HG03442 (cell line): ENCODE measurements at regions not wholly inside any gene's neighbourhood (a gene's known extent, or its start where the extent isn't known, plus 50 kb on each side); places are given as distances from the start of the nearest gene placed in this dataset.
"Not testable (repeated sequence)": the region's sequence is repeated elsewhere in the genome, so short reads cannot be mapped to it uniquely, and the experiment has no call there.

Source experiments
- ATAC-seq: cut with Tn5 transposase; IDR thresholded peaks from one replicate; pipeline ENCODE4 v1.9.1; 2021; ENCODE audit warnings: mild to moderate bottlenecking, moderate library complexity; ENCODE audit not compliant: unreplicated experiment

DNA sequence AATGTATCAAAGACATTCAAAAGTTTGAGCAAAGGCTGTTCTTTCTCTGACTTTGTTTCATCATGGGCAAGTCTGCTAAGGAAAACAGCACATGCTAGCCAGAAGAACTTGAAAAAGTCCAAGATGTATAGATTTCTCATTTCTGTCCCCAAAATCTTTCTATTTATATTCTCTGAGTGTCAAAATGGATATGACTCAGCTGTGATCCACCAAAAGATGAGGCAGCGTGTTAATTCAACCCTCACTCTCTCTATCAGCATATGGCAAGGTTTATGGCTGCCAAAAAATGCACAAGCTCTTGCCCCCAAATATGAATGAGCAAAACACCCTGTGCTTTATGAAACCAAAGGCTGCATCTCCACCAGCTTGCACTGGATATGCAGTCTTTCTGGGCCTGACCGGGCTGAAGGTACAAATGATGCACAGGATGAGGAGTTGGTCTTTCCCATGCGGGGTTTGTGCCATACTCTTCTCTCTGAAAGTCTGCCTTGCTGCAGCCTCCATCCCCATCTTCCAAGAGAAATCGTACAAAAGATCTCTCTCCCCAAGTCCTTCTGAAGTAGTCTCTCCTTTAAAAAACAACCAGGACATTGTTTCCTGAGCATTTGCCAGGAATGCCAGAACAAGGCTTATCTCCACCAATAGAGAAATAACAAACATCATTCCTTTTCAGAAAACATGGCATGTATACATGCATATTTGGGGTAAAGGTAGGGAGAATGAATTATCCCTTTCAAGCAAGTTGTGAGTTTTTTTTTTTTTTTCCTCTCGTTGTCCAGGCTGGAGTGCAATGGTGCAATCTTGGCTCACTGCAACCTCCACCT is 203.4 kb downstream of the TMX1 start:
- ATAC-seq: no peak

DNA sequence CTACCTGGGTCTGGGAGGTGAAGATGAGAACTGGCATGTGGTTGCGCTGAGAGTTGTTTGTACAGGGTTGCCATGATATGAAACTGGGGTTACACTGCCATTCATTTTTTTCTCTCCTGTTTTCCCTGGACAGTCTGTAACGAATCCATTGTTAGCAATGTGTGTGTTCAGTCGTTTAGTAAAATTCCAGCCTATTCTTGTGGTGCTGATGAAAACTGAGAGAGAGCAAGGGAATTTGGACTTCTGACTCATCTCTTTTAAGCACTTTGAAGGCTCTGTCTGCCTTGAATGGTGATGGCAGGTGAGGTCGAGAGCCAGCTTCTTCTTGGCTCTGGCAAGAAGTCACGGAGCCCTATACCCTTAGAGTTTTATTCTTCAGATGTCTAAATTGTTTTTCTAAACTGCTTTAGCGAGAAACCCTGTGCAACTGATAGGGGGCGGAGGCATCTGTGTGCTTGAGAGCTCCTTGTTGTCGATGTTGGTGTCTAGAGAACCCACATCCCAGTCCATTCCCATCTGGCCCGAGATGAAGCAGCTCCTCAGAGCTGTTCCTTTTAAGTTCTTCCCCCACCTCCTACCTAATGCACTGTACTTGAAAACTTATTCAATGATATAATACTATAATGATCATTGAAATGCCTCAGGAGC is 204.4 kb downstream of the TMX1 start:
- ATAC-seq: no peak

DNA sequence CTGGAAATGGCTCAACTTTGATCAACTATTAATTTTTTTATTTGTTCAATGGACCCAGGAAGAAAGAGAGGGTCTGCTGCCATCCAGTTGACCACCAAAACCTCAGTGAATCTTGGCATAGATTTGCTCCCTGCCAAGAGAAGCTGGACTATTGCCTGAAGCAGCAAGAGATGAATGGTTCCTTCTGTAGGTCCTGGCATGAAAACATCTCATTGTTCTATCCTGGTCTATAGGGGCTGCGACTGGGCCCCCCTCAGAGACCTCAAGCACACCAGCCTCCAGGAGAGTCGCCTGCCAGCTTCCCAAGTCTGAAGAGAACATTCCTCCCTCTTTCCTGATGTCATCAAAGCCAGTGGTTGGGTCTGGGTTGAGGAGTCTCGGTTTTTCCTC is 204.9 kb downstream of the TMX1 start:
- no peak for ATAC-seq

DNA sequence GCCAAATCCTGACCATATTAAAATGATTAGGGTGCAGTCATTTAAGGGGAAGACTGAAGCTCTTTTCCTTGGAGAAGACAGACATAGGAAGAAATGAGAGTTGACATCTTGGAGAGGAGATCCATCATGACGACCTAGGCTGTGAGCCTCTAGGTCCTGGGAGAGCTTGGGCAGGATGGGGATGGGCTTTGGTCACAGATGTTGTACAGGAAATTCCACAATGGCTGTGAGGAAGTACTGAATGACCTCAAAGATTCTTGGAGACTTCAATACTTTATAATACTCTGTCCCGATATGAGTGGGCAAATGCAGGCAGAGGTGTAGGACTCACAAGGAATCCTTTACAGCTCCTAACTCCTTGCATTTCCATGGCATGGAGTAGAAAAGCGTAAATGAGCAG is 204.9 kb upstream of the FRMD6 start:
- no peak for ATAC-seq

DNA sequence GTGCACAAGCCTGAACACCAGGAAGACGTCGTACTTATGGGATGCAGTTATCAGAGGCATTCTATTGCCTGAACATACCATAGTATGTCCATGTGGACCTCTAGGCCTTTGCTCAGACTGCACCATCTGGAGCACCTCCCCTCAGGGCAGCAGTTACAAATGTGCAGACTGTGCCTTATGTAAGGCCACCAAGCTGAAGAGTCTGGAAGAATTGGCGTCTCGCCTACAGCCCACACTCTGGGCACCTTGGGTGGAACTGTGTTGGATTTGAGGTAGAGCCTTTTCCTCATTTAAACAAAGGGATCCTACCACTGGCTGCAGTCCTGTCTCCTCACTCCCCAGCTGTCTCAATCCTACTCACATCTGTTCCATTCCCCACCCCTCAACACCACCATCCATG is 204.3 kb upstream of the FRMD6 start:
- ATAC-seq: no peak

DNA sequence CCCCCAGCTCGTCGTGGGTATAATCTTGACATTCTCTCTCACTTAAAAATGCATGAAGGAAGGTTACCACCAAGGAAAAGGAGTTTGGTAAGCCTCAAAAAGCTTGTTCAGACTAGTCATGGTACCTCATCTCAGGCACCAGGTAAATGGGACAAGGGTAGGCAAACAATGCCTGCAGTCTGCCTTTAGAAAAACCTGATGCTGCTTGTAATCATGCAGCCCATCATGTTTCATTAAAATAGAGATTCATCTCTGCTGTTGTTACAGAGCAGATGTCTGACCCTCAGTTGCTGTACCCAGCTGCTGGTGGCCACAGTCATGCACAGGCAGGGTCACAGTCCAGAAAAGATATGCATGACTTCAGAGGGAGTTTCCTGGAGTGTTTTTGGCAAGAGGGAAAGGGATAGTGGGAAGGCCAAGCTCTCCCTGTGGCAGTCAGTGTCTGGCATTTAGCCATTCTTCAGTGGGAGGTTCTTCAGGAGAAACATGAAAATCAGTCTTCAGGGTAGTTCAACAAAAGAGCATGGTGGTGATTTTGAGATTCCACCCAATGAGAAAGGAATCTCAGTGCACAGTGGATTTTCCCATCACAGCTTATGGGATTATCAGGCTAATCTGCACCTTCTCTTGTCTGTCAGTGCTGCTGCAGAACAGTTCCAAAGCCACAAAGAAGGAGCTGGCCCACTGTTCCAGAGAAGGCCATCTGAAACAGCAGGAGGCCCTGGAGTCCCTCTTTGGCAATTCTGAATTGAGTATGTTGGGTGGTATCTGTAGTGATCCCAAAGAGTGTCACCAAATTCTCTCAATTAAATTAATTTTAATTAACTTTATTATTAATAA is 202.7 kb upstream of the FRMD6 start:
- no peak for ATAC-seq

DNA sequence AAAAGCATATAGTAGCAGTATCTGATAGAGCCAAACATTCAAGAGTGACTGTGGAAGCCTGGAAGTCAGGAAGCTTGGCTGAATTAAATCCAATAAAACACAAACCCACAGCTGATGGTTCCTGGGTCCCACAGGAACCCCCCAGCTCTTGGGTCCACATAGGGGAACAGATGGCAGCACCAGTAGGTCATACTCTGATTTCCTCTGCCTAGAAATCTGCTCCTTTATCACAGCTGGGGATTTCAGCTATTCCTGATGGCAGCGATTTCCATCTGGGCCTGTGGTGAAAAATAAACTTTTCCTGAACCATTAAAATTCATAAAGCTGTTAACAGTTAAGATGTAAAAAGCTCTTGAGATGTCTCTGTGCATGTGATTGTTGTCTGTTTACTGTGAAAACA is 202.0 kb upstream of the FRMD6 start:
- ATAC-seq: no peak

DNA sequence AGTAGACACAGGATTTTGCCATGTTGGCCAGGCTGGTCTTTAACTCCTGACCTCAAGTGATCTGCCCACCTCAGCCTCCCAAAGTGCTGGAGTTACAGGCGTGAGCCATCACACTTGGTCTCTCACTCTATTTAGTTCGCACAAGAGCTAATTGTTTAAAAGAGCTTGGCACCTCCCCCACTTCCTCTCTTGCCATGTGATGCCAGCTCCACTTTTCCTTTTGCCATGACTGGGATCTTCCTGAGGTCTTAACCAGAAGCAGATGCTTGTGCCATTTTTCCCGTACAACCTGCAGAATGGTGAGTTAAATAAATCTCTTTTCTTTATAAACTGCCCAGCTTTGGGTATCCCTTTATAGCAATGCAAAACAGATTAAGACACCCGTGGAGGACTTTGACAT is 200.1 kb upstream of the FRMD6 start:
- ATAC-seq: no peak

DNA sequence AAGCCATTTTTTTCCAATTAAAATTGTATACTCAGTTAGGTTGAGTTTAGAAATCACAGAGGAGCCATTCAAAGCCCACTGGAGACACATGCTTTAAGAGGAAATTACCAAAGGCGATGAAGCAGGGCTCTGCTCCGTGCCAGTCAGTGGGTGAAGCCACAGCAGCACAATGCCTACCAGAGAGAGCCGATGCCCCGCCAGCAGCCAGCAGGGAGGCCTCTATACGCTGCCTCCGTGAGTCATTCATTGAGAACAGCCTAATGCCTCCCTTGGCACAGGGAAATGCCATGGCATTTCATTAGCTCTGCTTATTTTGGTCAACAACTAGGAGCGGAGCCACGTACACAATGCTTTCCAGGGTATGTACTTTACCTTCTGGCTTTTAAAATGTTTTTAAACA is 197.8 kb upstream of the FRMD6 start:
- ATAC-seq: no peak

DNA sequence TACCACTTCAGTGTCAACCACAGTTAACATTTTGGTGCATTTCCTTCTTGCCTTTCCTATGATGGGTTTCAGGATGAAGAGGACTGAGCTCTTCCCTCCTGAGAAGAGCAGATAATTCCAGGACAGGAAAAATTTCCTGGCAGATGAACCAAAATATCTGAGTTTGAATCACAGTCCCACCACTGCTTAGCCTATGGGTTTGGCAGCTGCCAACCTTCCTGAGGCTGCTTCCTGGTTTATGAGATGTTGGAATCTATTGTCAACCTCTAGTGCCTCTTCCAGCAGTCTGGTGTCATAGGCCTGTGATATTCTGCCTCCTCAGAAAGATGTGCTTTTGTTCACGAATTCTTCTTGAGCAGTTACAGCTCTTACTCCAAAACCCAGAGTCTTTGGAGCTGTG is 197.4 kb upstream of the FRMD6 start:
- no peak for ATAC-seq

DNA sequence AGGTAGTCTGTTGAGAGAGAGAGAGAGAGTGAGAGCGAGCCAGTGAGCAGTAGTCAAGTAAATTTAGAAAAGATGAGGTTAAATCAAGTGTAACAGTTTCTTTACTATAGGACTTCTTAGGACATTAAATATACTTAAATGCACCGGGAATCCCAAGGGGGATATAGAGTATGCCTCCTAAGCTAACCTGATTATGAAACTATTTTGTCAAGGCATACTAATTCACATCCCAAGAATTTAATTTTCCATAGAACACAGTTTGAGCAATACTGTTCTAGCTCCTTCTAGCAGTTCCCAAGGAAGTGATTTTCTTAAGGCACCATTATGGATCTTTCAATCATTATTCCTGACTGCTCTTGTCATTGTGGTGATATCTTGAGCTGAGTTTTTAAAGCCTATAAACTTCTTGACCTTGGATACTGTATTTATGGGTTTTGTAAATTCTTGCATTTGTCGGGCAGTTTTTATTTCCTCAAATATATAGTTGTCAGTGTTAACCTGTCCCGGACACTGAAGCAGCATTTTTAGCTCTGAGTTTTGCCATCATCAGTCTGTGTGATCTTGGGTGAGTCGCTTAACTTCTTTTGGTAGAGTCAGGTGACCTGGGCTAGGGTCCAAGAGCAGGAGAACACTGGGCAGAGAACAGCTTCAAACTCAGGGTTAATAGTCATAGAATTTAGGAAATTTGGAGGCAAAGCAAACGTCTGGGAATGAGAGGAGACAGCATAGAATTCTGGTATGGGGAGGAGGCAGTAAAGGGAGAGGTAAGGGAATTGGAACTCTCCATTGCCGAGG is 196.5 kb upstream of the FRMD6 start:
- no peak for ATAC-seq

DNA sequence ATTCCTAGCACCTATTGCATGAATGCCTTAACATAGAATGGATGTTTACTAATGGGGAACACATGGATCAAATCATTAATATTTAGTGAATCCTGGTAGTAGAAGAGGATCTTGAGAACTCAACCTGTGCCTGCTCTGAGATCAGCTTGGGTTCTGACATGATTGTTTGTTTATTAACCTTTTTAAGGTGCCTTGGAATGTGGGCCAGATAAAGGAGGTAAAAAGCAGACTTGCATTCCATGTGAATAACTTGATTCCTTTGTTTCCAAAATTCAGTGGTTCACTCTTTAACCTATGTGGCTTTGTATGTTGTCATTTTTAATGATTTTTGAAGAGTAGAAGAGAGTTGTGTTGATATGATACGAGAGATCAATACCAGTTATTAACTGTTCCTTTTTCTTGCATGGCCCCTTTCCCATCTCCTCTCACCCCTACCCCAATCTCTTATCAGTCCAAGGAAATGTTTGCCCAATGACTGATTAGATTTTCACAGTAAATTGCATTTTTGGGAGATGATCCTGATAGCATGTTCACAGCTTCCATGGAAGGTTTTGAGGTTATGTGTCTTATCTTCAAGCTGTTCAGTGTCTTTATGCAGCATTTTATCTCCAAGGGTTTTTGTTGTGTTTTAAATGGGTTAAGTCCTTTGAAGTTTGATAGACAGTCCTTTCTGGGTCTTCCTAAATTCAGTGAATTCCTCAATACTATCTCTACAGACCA is 193.7 kb upstream of the FRMD6 start:
- ATAC-seq: no peak

DNA sequence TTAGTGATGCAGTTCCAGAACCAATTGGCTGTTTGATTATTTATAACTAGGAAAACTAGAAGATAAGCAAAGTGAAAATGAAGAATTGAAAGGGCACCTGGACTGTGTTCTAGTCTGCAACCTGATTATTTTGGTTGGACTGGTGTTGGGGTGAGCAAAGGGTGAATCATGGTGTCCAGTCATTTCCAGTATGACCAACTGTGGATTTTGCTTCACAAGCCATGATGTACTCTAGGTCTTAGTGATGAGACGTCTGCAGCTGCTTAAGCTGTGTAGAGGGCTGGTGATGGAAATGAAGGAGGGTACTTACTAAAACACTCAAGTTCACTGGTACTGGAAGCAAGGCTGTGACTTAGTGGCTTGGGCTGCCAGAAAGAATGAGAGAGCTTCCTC is 193.2 kb upstream of the FRMD6 start:
- ATAC-seq: no peak

DNA sequence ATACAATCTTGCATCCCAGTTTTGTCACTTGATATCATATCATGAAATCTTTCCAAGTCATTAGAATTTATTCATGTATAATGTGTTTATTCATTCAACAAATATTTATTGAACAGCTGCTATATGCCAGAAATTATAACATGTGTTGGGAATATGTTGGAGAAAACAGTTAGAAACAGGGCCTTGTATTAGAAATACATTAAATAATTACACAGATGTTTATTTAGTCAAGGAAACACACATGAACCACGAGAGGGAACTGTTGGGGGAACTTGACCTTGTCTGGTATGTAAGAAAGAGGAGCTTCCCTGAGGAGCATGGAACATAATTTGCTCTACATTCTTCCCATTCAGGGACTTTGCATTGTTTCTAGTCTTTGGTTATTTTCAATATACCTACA is 191.7 kb upstream of the FRMD6 start:
- no peak for ATAC-seq

DNA sequence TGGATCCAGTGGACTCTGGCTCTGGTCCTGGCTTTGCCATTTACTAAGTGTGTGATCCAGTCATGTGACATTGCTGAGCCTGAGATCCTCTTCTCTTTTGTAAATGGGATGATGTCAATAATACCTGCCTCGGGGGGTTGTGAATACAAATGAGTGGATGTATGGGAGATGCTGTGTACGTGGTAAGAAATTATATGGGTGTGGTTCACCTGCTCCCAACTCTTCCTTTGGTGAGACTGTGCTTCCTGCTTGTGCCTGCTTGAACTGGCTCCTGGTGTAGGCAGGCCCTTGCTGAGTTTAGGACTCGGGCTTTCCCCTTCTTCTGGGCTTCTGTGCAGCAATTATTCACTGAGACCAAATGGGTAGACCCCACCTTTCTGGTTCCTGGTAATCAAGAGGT is 189.5 kb upstream of the FRMD6 start:
- no peak for ATAC-seq

DNA sequence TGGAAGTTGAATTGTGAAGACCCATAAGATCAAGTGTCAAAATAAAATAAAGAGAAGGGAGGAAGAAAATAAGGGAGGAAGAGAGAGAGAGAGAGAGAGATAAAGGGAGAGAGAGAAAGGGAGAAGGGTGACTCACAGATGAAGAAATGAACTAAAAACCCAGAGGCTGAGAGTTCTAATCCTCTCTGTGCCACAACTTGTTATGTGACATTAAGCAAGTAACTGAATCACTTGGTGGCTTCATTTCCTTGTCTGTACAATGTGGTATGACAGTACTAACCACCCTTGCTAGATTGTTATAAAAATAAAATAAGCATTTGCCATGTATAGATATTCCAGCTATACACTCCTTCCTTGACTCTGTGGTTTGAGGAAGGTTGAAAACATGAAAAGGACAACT is 189.0 kb upstream of the FRMD6 start:
- ATAC-seq: no peak

DNA sequence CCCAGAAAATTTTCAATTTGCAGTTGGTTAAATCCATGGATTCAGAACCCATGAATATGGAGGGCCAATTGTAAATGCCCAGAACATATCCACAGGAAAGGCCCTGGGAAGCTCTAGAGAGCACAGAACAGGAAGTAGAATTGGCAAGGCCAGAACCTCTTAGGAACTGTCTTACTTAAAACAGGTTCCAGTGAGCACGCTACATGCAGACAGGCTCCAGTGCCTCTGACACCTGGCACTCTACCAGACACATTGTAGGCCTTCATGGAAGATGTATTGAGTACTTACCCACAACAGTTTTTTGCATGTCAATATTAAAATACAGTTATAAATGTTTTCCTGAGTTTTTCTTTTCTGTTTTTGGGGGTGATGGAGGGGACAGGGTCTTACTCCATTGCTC is 188.2 kb upstream of the FRMD6 start:
- no peak for ATAC-seq

DNA sequence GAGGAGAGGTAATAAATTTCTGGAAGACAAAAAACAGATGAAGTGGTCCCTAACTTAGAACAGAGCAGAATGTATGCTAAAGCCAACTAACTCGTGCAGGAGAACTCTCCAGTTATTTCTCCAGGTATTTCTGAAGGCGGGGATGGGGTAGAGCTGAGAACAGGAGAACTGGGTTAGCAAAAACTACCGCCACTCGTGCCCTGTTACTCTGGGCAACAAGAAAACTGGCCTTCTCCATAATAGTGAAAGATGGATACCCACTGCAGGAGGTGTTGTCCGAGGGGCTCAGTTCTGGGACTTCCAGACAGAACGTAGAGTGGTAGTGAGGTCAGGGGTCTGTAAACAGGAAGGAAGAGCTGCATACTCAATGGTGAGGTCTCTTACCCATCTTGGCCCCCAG is 187.3 kb upstream of the FRMD6 start:
- no peak for ATAC-seq

DNA sequence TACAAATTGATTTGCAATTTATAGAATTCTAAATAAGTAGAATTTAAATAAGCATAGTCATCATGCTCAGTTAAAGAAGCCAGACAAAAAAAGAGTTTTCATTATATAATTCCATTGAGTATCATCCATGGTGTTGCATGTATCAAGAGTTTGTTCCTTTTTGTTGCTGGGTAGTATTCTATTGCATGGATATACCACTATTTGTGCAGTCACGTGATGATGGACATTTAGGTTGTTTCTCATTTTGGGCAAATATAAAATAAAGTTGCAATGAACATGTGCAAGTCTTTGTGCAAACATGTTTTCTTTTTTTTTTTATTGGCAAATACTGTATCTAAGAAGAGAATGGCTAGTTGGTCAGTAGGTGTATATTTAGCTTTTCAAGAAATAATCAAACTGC is 186.2 kb upstream of the FRMD6 start:
- no peak for ATAC-seq

DNA sequence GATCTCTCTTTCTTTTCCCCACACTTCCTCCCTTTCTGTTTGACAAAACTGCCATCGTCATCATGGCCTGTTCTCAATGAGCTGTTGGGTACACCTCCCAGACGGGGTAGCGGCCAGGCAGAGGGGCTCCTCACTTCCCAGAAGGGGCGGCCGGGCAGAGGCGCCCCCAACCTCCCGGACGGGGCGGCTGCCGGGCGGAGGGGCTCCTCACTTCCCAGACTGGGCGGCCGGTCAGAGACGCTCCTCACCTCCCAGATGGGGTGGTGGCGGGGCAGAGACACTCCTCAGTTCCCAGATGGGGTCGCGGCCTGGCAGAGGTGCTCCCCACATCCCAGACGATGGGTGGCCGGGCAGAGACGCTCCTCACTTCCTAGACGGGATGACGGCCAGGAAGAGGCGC is 184.3 kb upstream of the FRMD6 start:
- not testable (repeated sequence) for ATAC-seq
